OCI-LY1 (cell line): ENCODE measurements at regions not wholly inside any gene's neighbourhood (a gene's known extent, or its start where the extent isn't known, plus 50 kb on each side); places are given as distances from the start of the nearest gene placed in this dataset.
A peak's percentile ranks its signal among the peaks of the same experiment; 100 is the strongest.

Experiments
- H2AFZ ChIP-seq: fragments of 200-600 bp; sonication (generic), shearing (Covaris generic); 2 replicates; pipeline ENCODE4 v1.6.0; 2014; ENCODE audit warnings: antibody characterized with exemption, mild to moderate bottlenecking, low read length
- H3F3A ChIP-seq: fragments of 200-600 bp; sonication (generic), shearing (Covaris generic); 2 replicates; pipeline ENCODE4 v1.6.0; 2014; ENCODE audit warnings: mild to moderate bottlenecking, antibody characterized with exemption, low read length, moderate library complexity; ENCODE audit not compliant: insufficient read depth
- H3K27ac ChIP-seq: fragments of 200-600 bp; sonication (generic); 2 replicates; pipeline ENCODE4 v1.5.1; 2014; ENCODE audit warnings: low read length, mixed run types, mild to moderate bottlenecking, low read depth; ENCODE audit not compliant: poor library complexity, severe bottlenecking
- H3K27me3 ChIP-seq: fragments of 200-600 bp; sonication (generic); 2 replicates; pipeline ENCODE4 v1.6.0; 2014; ENCODE audit warnings: antibody characterized with exemption, mild to moderate bottlenecking, low read length, moderate library complexity; ENCODE audit not compliant: insufficient read depth
- H3K36me3 ChIP-seq: fragments of 200-600 bp; sonication (generic); 2 replicates; pipeline ENCODE4 v1.6.1; 2014; ENCODE audit warnings: mild to moderate bottlenecking, antibody characterized with exemption, low read length, moderate library complexity, mixed read lengths; ENCODE audit not compliant: insufficient read depth
- H3K4me1 ChIP-seq: fragments of 200-600 bp; sonication (generic); 2 replicates; pipeline ENCODE4 v1.5.1; 2014; ENCODE audit warnings: mild to moderate bottlenecking, low read length, moderate library complexity; ENCODE audit not compliant: insufficient read depth, severe bottlenecking
- H3K4me2 ChIP-seq: fragments of 200-600 bp; sonication (generic), shearing (Covaris generic); 2 replicates; pipeline ENCODE4 v1.6.1; 2014; ENCODE audit warnings: low read length
- H3K4me3 ChIP-seq: fragments of 200-600 bp; sonication (generic); 2 replicates; pipeline ENCODE4 v1.5.1; 2014; ENCODE audit warnings: low read length, low read depth, mild to moderate bottlenecking, mixed read lengths; ENCODE audit not compliant: poor library complexity, severe bottlenecking
- H3K79me2 ChIP-seq: fragments of 200-600 bp; shearing (Covaris generic); 2 replicates; pipeline ENCODE4 v1.6.1; 2016; ENCODE audit warnings: mixed run types, low read length, mixed read lengths; ENCODE audit not compliant: insufficient read depth
- H3K9ac ChIP-seq: fragments of 200-600 bp; sonication (generic), shearing (Covaris generic); 2 replicates; pipeline ENCODE4 v1.6.1; 2014; ENCODE audit warnings: mild to moderate bottlenecking, low read length, mixed read lengths
- H3K9me2 ChIP-seq: fragments of 200-600 bp; sonication (generic), shearing (Covaris generic); 2 replicates; pipeline ENCODE4 v1.6.1; 2014; ENCODE audit warnings: low read depth, mild to moderate bottlenecking, low read length, mixed read lengths
- H3K9me3 ChIP-seq: fragments of 200-600 bp; shearing (Covaris generic); 2 replicates; pipeline ENCODE4 v1.6.1; 2014; ENCODE audit warnings: low read length, mixed read lengths
- H4K20me1 ChIP-seq: fragments of 200-600 bp; sonication (generic), shearing (Covaris generic); 2 replicates; pipeline ENCODE4 v1.6.0; 2016; ENCODE audit warnings: mild to moderate bottlenecking, low read length; ENCODE audit not compliant: insufficient read depth
- EZH2 ChIP-seq: fragments of 200-600 bp; sonication (generic), shearing (Covaris generic); IDR thresholded peaks from 2 replicates; pipeline ENCODE4 v1.8.0; 2017; ENCODE audit warnings: borderline replicate concordance, mixed run types, mild to moderate bottlenecking, antibody characterized with exemption, low read length, moderate library complexity, mixed read lengths
- TF ChIP-seq, protein P1 (sequence below): fragments of 200-600 bp; sonication (generic), shearing (Covaris generic); IDR thresholded peaks from 2 replicates; pipeline ENCODE4 v1.5.1; 2017; ENCODE audit warnings: mild to moderate bottlenecking, antibody characterized with exemption, low read length, moderate library complexity, mixed read lengths

DNA sequence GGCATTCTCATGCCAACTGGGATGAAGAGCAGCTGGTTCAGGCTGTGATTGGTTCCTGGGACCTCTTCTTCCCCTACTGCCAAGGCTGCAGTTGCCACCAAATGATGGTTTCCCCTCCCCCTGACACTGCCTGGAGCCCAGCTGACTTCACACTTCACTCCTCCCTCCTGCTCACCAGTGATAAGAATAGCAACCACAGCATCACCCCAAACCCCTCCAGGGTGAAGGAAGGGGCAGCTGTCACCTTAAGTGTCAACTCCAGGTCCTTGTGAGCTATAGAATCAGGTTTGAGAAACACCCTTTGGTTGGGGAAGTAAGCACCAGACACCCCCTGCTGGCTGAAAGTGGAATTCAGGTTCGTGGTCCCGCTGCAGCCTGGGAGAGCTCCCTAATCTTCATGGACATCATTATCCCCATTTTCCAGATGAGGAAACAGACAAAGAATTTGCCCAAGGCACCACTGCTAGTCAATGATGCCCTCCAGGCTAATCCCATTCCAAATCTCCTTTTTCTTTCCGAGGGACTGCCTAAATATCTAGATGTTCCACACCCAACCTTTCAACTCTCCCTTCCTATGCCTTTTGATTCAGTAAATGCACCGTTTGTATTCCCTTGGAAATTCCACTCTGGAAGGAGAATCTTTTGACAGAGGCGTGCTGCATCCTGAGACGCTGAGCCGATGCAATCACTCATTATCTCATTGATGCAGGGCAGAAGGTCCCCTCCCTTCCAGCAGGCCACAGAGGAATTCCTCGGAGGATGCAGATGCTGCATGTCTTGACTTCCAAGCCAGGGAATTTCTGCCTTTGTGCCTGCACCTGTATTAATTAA lies 50.6 kb upstream of the UQCRFS1 start:
- Histone ChIP-seq H3K4me2 (no peak overlapping the region), H3K79me2 (no peaks in the 10 kb centered on the region), H3K9ac (no peak overlapping the region), H3K9me2 (no peaks in the 10 kb centered on the region), H3K9me3 (no peaks in the 10 kb centered on the region), H3K4me3 (no peak overlapping the region), H4K20me1 (no peaks in the 10 kb centered on the region), H3K27me3 (no peaks in the 10 kb centered on the region; the same call in 1 of the 2 replicates), H3K4me1 (no peaks in the 10 kb centered on the region), H3K36me3 (no peaks in the 10 kb centered on the region), H3F3A (no peaks in the 10 kb centered on the region), H2AFZ (no peak overlapping the region), H3K27ac (no peak overlapping the region)
- TF ChIP-seq, protein P1, sequence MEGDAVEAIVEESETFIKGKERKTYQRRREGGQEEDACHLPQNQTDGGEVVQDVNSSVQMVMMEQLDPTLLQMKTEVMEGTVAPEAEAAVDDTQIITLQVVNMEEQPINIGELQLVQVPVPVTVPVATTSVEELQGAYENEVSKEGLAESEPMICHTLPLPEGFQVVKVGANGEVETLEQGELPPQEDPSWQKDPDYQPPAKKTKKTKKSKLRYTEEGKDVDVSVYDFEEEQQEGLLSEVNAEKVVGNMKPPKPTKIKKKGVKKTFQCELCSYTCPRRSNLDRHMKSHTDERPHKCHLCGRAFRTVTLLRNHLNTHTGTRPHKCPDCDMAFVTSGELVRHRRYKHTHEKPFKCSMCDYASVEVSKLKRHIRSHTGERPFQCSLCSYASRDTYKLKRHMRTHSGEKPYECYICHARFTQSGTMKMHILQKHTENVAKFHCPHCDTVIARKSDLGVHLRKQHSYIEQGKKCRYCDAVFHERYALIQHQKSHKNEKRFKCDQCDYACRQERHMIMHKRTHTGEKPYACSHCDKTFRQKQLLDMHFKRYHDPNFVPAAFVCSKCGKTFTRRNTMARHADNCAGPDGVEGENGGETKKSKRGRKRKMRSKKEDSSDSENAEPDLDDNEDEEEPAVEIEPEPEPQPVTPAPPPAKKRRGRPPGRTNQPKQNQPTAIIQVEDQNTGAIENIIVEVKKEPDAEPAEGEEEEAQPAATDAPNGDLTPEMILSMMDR: peak; percentile 78
- no peak for TF ChIP-seq EZH2

DNA sequence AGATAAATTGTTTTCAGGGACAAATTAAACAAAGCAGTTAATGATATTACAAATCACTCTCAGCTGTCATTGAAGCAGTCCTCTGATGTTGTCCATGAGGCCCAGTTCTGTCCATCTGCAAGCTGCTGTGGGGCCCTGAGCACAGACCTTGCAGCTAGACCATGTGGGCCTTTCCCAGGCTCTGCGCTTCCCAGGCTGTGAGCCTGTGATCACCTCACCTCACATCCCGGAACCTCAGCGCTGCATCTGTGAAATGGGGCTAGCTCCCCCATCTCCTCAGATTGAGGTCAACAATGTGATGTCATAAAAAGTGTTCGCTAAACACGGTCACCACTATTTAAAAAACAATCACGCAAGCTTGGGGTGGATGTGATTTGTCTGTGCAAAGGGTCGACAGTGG lies 51.9 kb upstream of the UQCRFS1 start:
- no peak overlapping the region for H3K4me3 ChIP-seq
- no peak overlapping the region for H3K9ac ChIP-seq
- H3F3A ChIP-seq: no peaks in the 10 kb centered on the region
- no peak overlapping the region for H2AFZ ChIP-seq
- no peaks in the 10 kb centered on the region for H4K20me1 ChIP-seq
- H3K4me1 ChIP-seq: no peaks in the 10 kb centered on the region
- H3K9me3 ChIP-seq: no peaks in the 10 kb centered on the region
- H3K4me2 ChIP-seq: no peak overlapping the region
- H3K27me3 ChIP-seq: no peaks in the 10 kb centered on the region; the same call in 1 of the 2 replicates
- H3K27ac ChIP-seq: no peak overlapping the region
- H3K79me2 ChIP-seq: no peaks in the 10 kb centered on the region
- TF ChIP-seq, protein P1: no peak
- no peak for TF ChIP-seq EZH2
- no peaks in the 10 kb centered on the region for H3K9me2 ChIP-seq
- no peaks in the 10 kb centered on the region for H3K36me3 ChIP-seq

DNA sequence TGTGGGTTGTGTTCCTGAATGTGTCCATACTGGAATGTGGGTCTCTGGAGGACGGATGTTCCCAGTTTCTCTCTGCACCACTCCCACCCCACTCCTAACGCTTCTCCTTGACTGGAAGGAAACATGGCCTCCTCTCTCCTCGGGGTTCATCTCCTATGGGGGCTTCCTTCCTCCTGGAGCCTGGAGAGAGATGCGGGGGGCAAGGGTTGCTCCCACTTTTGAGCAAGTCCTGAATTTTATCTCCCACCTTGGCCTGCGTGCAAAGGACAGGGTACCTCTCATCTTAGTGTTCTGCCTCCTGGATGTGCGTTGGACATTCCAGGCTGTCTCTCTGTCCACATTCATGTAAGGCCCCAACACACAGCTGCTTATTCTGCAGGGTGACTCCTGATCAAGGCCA lies 52.5 kb upstream of the UQCRFS1 start:
- no peaks in the 10 kb centered on the region for H3F3A ChIP-seq
- TF ChIP-seq, protein P1: no peak
- no peak for TF ChIP-seq EZH2

More for the DNA sequence above, 52.5 kb upstream of the UQCRFS1 start:
- no peaks in the 10 kb centered on the region for H3K36me3 ChIP-seq
- H4K20me1 ChIP-seq: no peaks in the 10 kb centered on the region
- no peak overlapping the region for H3K9ac ChIP-seq
- H3K4me1 ChIP-seq: no peaks in the 10 kb centered on the region
- no peak overlapping the region for H3K4me2 ChIP-seq
- no peak overlapping the region for H3K27ac ChIP-seq
- H3K4me3 ChIP-seq: no peak overlapping the region
- H2AFZ ChIP-seq: no peak overlapping the region
- no peaks in the 10 kb centered on the region for H3K79me2 ChIP-seq
- no peaks in the 10 kb centered on the region for H3K9me2 ChIP-seq
- H3K27me3 ChIP-seq: no peaks in the 10 kb centered on the region; the same call in 1 of the 2 replicates
- H3K9me3 ChIP-seq: no peaks in the 10 kb centered on the region
